Ovary (tissue), 7 donors: ENCODE measurements at regions not wholly inside any gene's neighbourhood (a gene's known extent, or its start where the extent isn't known, plus 50 kb on each side); places are given as distances from the start of the nearest gene placed in this dataset.

ENCODE experiments used
- DNase-seq, 5 donors: peaks; one replicate each; pipeline ENCODE4 v3.0.0-alpha.2; 2019 to 2020
- H3K27ac ChIP-seq, 2 donors: fragments of 200-600 bp; one replicate each; pipeline versions ENCODE4 v1.5.1 to v1.8.0; 2019 to 2022
- H3K27me3 ChIP-seq: fragments of 200-600 bp; one replicate; pipeline ENCODE4 v1.8.0; 2022
- H3K36me3 ChIP-seq: fragments of 200-600 bp; sonication (generic); one replicate; pipeline ENCODE4 v1.5.1; 2019
- H3K4me1 ChIP-seq: one replicate; pipeline ENCODE4 v1.8.1; 2013; ENCODE audit warnings: mild to moderate bottlenecking, moderate library complexity; ENCODE audit not compliant: insufficient read depth
- H3K4me3 ChIP-seq: fragments of 200-600 bp; sonication (generic); one replicate; pipeline ENCODE4 v1.5.1; 2017
- H3K9me3 ChIP-seq, 2 donors: fragments of 200-600 bp in 1 of 2; sonication (generic) in 1 of 2; one replicate each; pipeline versions ENCODE4 v1.5.1 to v1.8.1; 2013 to 2019; ENCODE audit warnings: mild to moderate bottlenecking in 1 of 2, moderate library complexity in 1 of 2
- CTCF ChIP-seq, 3 donors: fragments of 450-650 bp in 2 of 3; fragments of 200-600 bp in 1 of 3; IDR thresholded peaks; one replicate each; pipeline versions ENCODE4 v1.5.1 to v1.8.0; 2016 to 2022; ENCODE audit warnings: antibody characterized with exemption in 3 of 3, mild to moderate bottlenecking in 1 of 3
- EP300 ChIP-seq: sonication (generic); formaldehyde crosslinking; IDR thresholded peaks from one replicate; pipeline ENCODE4 v1.6.1; 2017; ENCODE audit warnings: antibody characterized with exemption
- POLR2A ChIP-seq: fragments of 450-650 bp; IDR thresholded peaks from one replicate; pipeline ENCODE4 v1.6.1; 2017; ENCODE audit warnings: antibody characterized with exemption, mild to moderate bottlenecking, moderate library complexity
- WGBS, 3 donors: extraction: QIAGEN DNeasy Blood & Tissue Kit in 1 of 3; methylation state at CpG; one replicate each; pipeline versions ENCODE4 v1.1.5 to v1.1.7; 2013 to 2017; 5-methylcytosine and 5-hydroxymethylcytosine counted together
- intact Hi-C, 4 donors: fragments of 100-400 bp; cut with DNase I; formaldehyde crosslinking; loops; one replicate each; pipeline versions ENCODE4 v1.11.0 to v1.15.1; 2022 to 2023
- donor health status: DM: no; HTN: no; CAD: no; lungs with moderate emphysema.
- donor health status: DM: no; HTN: no; CAD: no.
- donor health status: Bipolar disorder and iron deficiency.
- donor health status: DM: no; HTN: no; CAD: no.
- donor health status: DM: yes; HTN: yes; CAD: no.

- no peak for DNase-seq
- Histone ChIP-seq H3K36me3 (no peaks in the 10 kb centered on the region), H3K27ac (no peak overlapping the region), H3K9me3 (no peaks in the 10 kb centered on the region), H3K4me1 (no peaks in the 10 kb centered on the region), H3K4me3 (no peak overlapping the region), H3K27me3 (no peaks in the 10 kb centered on the region)
- TF ChIP-seq POLR2A: no peak
- no peak for TF ChIP-seq CTCF (IDR thresholded peaks at IDR 0.05)
- no peak for TF ChIP-seq EP300
- WGBS, 3 donors: 69 to 84% (median 78%) methylated on average over 2 of the region's 2 CpGs
- intact Hi-C loops: no loop called here
Observed at GRCh38 chr5:62127098-62127736, 178.8 kb upstream of the KIF2A start.

DNA sequence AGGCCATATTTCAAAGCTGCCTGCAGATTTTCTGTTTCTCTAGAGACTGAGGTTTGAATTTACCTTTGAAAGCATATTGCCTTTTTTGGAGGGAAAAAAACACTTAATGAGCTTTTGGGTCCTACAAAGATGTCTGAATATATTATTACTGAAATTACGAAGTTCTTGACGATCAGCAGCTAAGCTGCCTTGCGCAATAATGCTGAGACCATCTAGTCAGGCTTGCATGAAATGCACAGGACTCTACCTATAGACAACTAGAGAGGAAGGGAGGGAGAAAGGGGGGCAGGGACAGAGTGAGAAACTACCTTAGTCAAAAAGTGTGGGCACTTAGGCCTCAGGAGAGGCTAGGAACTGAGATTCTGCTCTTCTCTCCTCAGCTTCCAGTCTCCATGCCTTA is 175.9 kb upstream of the KIF2A start:
- DNase-seq: no peak
- Histone ChIP-seq H3K9me3 (no peaks in the 10 kb centered on the region), H3K27me3 (no peaks in the 10 kb centered on the region), H3K36me3 (no peaks in the 10 kb centered on the region), H3K27ac (no peak overlapping the region), H3K4me3 (no peak overlapping the region), H3K4me1 (no peaks in the 10 kb centered on the region)
- intact Hi-C loops: no loop called here
- WGBS, 3 donors: 88 to 92% (median 90%) methylated on average over 3 of the region's 3 CpGs
- TF ChIP-seq CTCF (IDR thresholded peaks at IDR 0.05): no peak
- no peak for TF ChIP-seq POLR2A
- no peak for TF ChIP-seq EP300

- H3K27me3 ChIP-seq: no peaks in the 10 kb centered on the region
- WGBS, 3 donors: 0 to 58% (median 36%) methylated on average over 1 of the region's 1 CpG
- H3K27ac ChIP-seq: no peak overlapping the region
- no peak for TF ChIP-seq CTCF (IDR thresholded peaks at IDR 0.05)
- no peak for TF ChIP-seq POLR2A
- TF ChIP-seq EP300: no peak
- DNase-seq: no peak
- no peaks in the 10 kb centered on the region for H3K4me1 ChIP-seq
- H3K4me3 ChIP-seq: no peak overlapping the region
- H3K9me3 ChIP-seq: no peaks in the 10 kb centered on the region
- intact Hi-C loops: no loop called here
- no peaks in the 10 kb centered on the region for H3K36me3 ChIP-seq
Observed at GRCh38 chr5:62132276-62132675, 173.7 kb upstream of the KIF2A start.

DNA sequence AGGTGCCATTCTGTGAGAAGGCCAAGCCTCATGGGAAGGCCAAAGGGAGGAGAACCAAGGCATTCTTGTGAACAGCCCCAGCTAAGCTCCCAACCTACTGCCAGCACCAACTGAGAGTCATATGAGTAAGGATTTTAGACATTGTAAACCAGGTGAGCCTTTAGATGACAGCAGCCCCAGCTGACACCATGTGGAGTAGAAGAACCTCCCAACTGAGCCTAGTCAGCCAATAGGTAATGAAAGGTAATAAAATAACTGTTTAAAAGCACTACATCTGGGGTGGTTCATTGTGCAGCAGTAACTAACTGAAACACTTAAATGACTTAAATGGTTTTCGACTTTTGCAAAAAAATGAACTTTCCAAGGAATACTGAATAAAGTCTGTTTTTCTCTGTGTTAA is 172.6 kb upstream of the KIF2A start:
- intact Hi-C loops: no loop called here
- no peak for DNase-seq
- WGBS, 3 donors: 79 to 87% (median 86%) methylated on average over 1 of the region's 1 CpG
- H3K27me3 ChIP-seq: no peaks in the 10 kb centered on the region
- TF ChIP-seq CTCF (IDR thresholded peaks at IDR 0.05) (no peak), POLR2A (no peak), EP300 (no peak)
- no peak overlapping the region for H3K27ac ChIP-seq
- H3K9me3 ChIP-seq: no peaks in the 10 kb centered on the region
- no peaks in the 10 kb centered on the region for H3K36me3 ChIP-seq
- no peaks in the 10 kb centered on the region for H3K4me1 ChIP-seq
- no peak overlapping the region for H3K4me3 ChIP-seq
